DOHH2 (cell line): ENCODE measurements at regions not wholly inside any gene's neighbourhood (a gene's known extent, or its start where the extent isn't known, plus 50 kb on each side); places are given as distances from the start of the nearest gene placed in this dataset.

Source experiments
- H3F3A ChIP-seq: fragments of 200-600 bp; sonication (generic), shearing (Covaris generic); 2 replicates; pipeline ENCODE4 v1.6.0; 2016; ENCODE audit warnings: antibody characterized with exemption, mild to moderate bottlenecking; ENCODE audit not compliant: control insufficient read depth, insufficient read depth
- H3K27ac ChIP-seq: fragments of 200-600 bp; sonication (generic); 2 replicates; pipeline ENCODE4 v1.5.1; 2014; ENCODE audit warnings: low read depth, mild to moderate bottlenecking, low read length, moderate library complexity
- H3K27me3 ChIP-seq: fragments of 200-600 bp; sonication (generic); 2 replicates; pipeline ENCODE4 v1.6.1; 2014; ENCODE audit warnings: mild to moderate bottlenecking, low read length, mixed read lengths; ENCODE audit not compliant: control insufficient read depth
- H3K36me3 ChIP-seq: fragments of 200-600 bp; sonication (generic); 2 replicates; pipeline ENCODE4 v1.6.1; 2014; ENCODE audit warnings: mild to moderate bottlenecking, low read length, moderate library complexity, mixed read lengths; ENCODE audit not compliant: control insufficient read depth
- H3K4me1 ChIP-seq: fragments of 200-600 bp; sonication (generic); 2 replicates; pipeline ENCODE4 v1.6.1; 2014; ENCODE audit warnings: mild to moderate bottlenecking, low read length, mixed read lengths; ENCODE audit not compliant: control insufficient read depth
- H3K4me2 ChIP-seq: fragments of 200-600 bp; sonication (generic); 2 replicates; pipeline ENCODE4 v1.6.0; 2014; ENCODE audit warnings: mild to moderate bottlenecking, low read length, moderate library complexity
- H3K4me3 ChIP-seq: fragments of 200-600 bp; sonication (generic); 2 replicates; pipeline ENCODE4 v1.5.1; 2014; ENCODE audit warnings: mild to moderate bottlenecking, low read length, mixed read lengths
- H3K79me2 ChIP-seq: fragments of 200-600 bp; sonication (generic); 2 replicates; pipeline ENCODE4 v1.6.1; 2014; ENCODE audit warnings: mild to moderate bottlenecking, low read length, mixed read lengths; ENCODE audit not compliant: control insufficient read depth
- H3K9me2 ChIP-seq: fragments of 200-600 bp; sonication (generic); replicated peaks from 2 replicates; pipeline ENCODE4 v1.6.1; 2014; ENCODE audit warnings: mild to moderate bottlenecking, low read length, mixed read lengths; ENCODE audit not compliant: control insufficient read depth
- H3K9me3 ChIP-seq: fragments of 200-600 bp; sonication (generic); 2 replicates; pipeline ENCODE4 v1.6.1; 2014; ENCODE audit warnings: antibody characterized with exemption, low read length, mixed read lengths; ENCODE audit not compliant: control insufficient read depth, insufficient read depth
- H4K20me1 ChIP-seq: fragments of 200-600 bp; sonication (generic); 2 replicates; pipeline ENCODE4 v1.6.0; 2014; ENCODE audit warnings: low read depth, mild to moderate bottlenecking, antibody characterized with exemption, low read length, moderate library complexity; ENCODE audit not compliant: control insufficient read depth, insufficient read depth
- CTCF ChIP-seq: fragments of 200-600 bp; sonication (generic); IDR thresholded peaks from one replicate; pipeline ENCODE4 v1.5.1; 2014; ENCODE audit warnings: antibody characterized with exemption, mild to moderate bottlenecking, low read depth, low read length; ENCODE audit not compliant: poor library complexity, severe bottlenecking
- EZH2phosphoT487 ChIP-seq: fragments of 200-600 bp; sonication (generic); IDR thresholded peaks from 2 replicates; pipeline ENCODE4 v1.6.1; 2017; ENCODE audit warnings: borderline replicate concordance, mild to moderate bottlenecking, antibody characterized with exemption, low read length, moderate library complexity, mixed read lengths

- TF ChIP-seq CTCF (no peak), EZH2phosphoT487 (no peak)
- Histone ChIP-seq H3K4me1 (no peaks in the 10 kb centered on the region), H4K20me1 (no peaks in the 10 kb centered on the region), H3K4me3 (no peak overlapping the region), H3K4me2 (no peak overlapping the region), H3K27me3 (no peaks in the 10 kb centered on the region), H3F3A (no peaks in the 10 kb centered on the region), H3K9me3 (no peaks in the 10 kb centered on the region), H3K9me2 (no peaks in the 10 kb centered on the region), H3K27ac (no peak overlapping the region), H3K36me3 (no peaks in the 10 kb centered on the region), H3K79me2 (no peaks in the 10 kb centered on the region)
Observed at GRCh38 chr20:7308163-7308562, 540.7 kb downstream of the BMP2 start.

- TF ChIP-seq EZH2phosphoT487 (no peak), CTCF (no peak)
- Histone ChIP-seq H3K9me3 (no peaks in the 10 kb centered on the region), H3K4me1 (no peaks in the 10 kb centered on the region), H3F3A (no peaks in the 10 kb centered on the region), H3K27ac (no peak overlapping the region), H3K36me3 (no peaks in the 10 kb centered on the region), H3K4me2 (no peak overlapping the region), H4K20me1 (no peaks in the 10 kb centered on the region), H3K4me3 (no peak overlapping the region), H3K9me2 (no peaks in the 10 kb centered on the region), H3K27me3 (no peaks in the 10 kb centered on the region), H3K79me2 (no peaks in the 10 kb centered on the region)
Observed at GRCh38 chr20:7313047-7313446, 545.6 kb downstream of the BMP2 start.

- H3F3A ChIP-seq: no peaks in the 10 kb centered on the region
- no peaks in the 10 kb centered on the region for H3K4me1 ChIP-seq
- H3K36me3 ChIP-seq: no peaks in the 10 kb centered on the region
- no peaks in the 10 kb centered on the region for H3K9me2 ChIP-seq
- H3K4me3 ChIP-seq: no peak overlapping the region
- no peak overlapping the region for H3K4me2 ChIP-seq
- TF ChIP-seq EZH2phosphoT487 (no peak), CTCF (no peak)
- H3K79me2 ChIP-seq: no peaks in the 10 kb centered on the region
- no peaks in the 10 kb centered on the region for H3K9me3 ChIP-seq
- H4K20me1 ChIP-seq: no peaks in the 10 kb centered on the region
- H3K27ac ChIP-seq: no peak overlapping the region
- H3K27me3 ChIP-seq: no peaks in the 10 kb centered on the region
Observed at GRCh38 chr20:7323957-7324356, 556.5 kb downstream of the BMP2 start.

GRCh38 chr20:7327810-7328209 is 560.3 kb downstream of the BMP2 start:
- TF ChIP-seq EZH2phosphoT487 (no peak), CTCF (no peak)
- Histone ChIP-seq H3K4me3 (no peak overlapping the region), H3K9me2 (no peaks in the 10 kb centered on the region), H3K79me2 (no peaks in the 10 kb centered on the region), H3K27ac (no peak overlapping the region), H3K4me2 (no peak overlapping the region), H3F3A (no peaks in the 10 kb centered on the region), H3K27me3 (no peaks in the 10 kb centered on the region), H3K36me3 (no peaks in the 10 kb centered on the region), H4K20me1 (no peaks in the 10 kb centered on the region), H3K9me3 (no peaks in the 10 kb centered on the region), H3K4me1 (no peaks in the 10 kb centered on the region)
